ENCODE measurements at regions not wholly inside any gene's neighbourhood (a gene's known extent, or its start where the extent isn't known, plus 50 kb on each side); places are given as distances from the start of the nearest gene placed in this dataset.
"Not testable (repeated sequence)": the region's sequence is repeated elsewhere in the genome, so short reads cannot be mapped to it uniquely, and the experiment has no call there.

DNA sequence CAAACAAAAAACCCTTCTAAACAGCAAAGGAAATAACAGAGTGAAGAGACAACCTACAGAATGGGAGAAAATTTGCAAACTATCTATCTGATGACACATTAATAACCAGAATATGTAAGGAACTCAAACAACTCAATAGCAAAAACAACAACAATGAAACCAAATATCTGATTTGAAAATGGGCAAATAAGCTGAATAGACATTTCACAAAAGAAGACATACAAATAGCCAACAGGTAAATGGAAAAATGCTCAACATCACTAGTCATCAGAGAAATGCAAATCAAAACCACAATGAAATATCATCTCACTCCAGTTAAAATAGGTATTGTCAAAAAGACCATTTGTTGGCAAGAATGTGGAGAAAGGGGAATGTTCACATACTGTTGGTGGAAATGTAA is 57.6 kb upstream of the RC3H1 start:
- TF ChIP-seq CTCF (IDR thresholded peaks at IDR 0.05; ENCODE audit: control insufficient read depth, extremely low read depth, insufficient read depth): no peak
- H3K4me3 ChIP-seq (ENCODE audit: low read depth, low read length): no peak overlapping the region
- DNase-seq (ENCODE audit: low read depth): no peak

DNA sequence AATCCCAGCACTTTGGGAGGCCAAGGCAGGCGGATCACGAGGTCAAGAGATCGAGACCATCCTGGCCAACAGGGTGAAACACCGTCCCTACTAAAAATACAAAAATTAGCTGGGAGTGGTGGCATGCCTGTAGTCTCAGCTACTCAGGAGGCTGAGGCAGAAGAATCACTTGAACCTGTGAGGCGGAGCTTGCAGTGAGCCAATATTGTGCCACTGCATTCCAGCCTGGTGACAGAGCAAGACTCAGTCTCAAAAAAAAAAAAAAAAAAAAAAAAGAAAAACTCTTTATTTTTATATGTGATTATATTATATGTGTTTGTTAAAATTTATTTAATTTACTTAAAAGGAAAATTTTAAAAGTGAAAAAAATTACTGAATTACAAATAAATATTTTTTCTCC is 56.8 kb upstream of the RC3H1 start:
- not testable (repeated sequence) for DNase-seq (ENCODE audit: low read depth)

GRCh38 chr1:174077749-174078490 is 55.8 kb upstream of the RC3H1 start:
- no peak overlapping the region for H3K4me3 ChIP-seq (ENCODE audit: low read depth, low read length)
- TF ChIP-seq CTCF (IDR thresholded peaks at IDR 0.05; ENCODE audit: control insufficient read depth, extremely low read depth, insufficient read depth): no peak
- no peak for DNase-seq (ENCODE audit: low read depth)

More for the DNA sequence above, 56.8 kb upstream of the RC3H1 start:
- not testable (repeated sequence) for H3K4me3 ChIP-seq (ENCODE audit: low read depth, low read length)

GRCh38 chr1:174075245-174075692 is 53.1 kb upstream of the RC3H1 start:
- TF ChIP-seq CTCF (IDR thresholded peaks at IDR 0.05; ENCODE audit: control insufficient read depth, extremely low read depth, insufficient read depth): no peak
- no peak for DNase-seq (ENCODE audit: low read depth)
- no peak overlapping the region for H3K4me3 ChIP-seq (ENCODE audit: low read depth, low read length)

- no peak overlapping the region for H3K4me3 ChIP-seq (ENCODE audit: low read depth, low read length)
- no peak for DNase-seq (ENCODE audit: low read depth)
- peak; percentile 45 for TF ChIP-seq CTCF (IDR thresholded peaks at IDR 0.05; ENCODE audit: control insufficient read depth, extremely low read depth, insufficient read depth)
Observed at GRCh38 chr1:174074757-174075156, 52.6 kb upstream of the RC3H1 start.

DNA sequence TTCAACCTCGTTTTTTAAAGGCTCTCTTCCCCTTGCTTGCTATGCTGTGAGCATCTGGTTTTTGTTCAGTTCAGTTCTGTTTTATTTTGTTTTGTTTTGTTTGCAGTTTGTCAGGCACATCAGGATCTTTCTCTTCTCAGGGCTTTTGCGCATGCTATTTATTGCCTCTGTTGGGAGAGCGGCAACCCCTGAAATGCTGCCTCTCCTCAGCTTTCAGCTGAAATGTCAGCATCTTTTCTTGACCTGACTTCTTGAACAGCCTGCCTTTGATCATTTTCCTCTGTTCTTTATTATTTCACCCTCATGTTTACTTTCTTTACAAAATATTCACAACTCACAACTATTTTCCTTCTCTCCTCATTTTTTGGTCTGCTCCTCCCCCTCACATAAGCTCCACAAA is 50.4 kb upstream of the RC3H1 start:
- DNase-seq (ENCODE audit: low read depth): no peak
- H3K4me3 ChIP-seq (ENCODE audit: low read depth, low read length): no peak overlapping the region
- TF ChIP-seq CTCF (IDR thresholded peaks at IDR 0.05; ENCODE audit: control insufficient read depth, extremely low read depth, insufficient read depth): no peak
